Neural progenitor cell (in vitro differentiated cells): ENCODE measurements at regions not wholly inside any gene's neighbourhood (a gene's known extent, or its start where the extent isn't known, plus 50 kb on each side); places are given as distances from the start of the nearest gene placed in this dataset.
A peak's percentile ranks its signal among the peaks of the same experiment; 100 is the strongest.

Experiments
- DNase-seq: peaks from one replicate; pipeline ENCODE4 v3.0.0-alpha.2; 2016; ENCODE audit warnings: low spot score
- H2AFZ ChIP-seq: fragments of 200-600 bp; sonication (generic); replicated peaks from 2 replicates; pipeline ENCODE4 v1.6.1; 2016; ENCODE audit warnings: antibody characterized with exemption
- H3F3A ChIP-seq: fragments of 200-600 bp; sonication (generic); 2 replicates; pipeline ENCODE4 v1.6.1; 2016; ENCODE audit warnings: antibody characterized with exemption, low read depth
- H3K27ac ChIP-seq: fragments of 200-600 bp; sonication (generic); 2 replicates; pipeline ENCODE4 v1.5.1; 2016; ENCODE audit warnings: mild to moderate bottlenecking
- H3K27me3 ChIP-seq: fragments of 200-600 bp; sonication (generic); 2 replicates; pipeline ENCODE4 v1.6.1; 2016; ENCODE audit warnings: mild to moderate bottlenecking, moderate library complexity
- H3K36me3 ChIP-seq: fragments of 200-600 bp; sonication (generic); 2 replicates; pipeline ENCODE4 v1.5.1; 2016
- H3K4me1 ChIP-seq: fragments of 200-600 bp; sonication (generic); 2 replicates; pipeline ENCODE4 v1.6.1; 2016; ENCODE audit warnings: mixed run types
- H3K4me2 ChIP-seq: fragments of 200-600 bp; sonication (generic); 2 replicates; pipeline ENCODE4 v1.6.1; 2016
- H3K4me3 ChIP-seq: fragments of 200-600 bp; sonication (generic); 2 replicates; pipeline ENCODE4 v1.5.1; 2016
- H3K79me2 ChIP-seq: fragments of 200-600 bp; sonication (generic); 2 replicates; pipeline ENCODE4 v1.6.1; 2016; ENCODE audit warnings: low read depth
- H3K9ac ChIP-seq: fragments of 200-600 bp; sonication (generic); 2 replicates; pipeline ENCODE4 v1.6.1; 2016
- H3K9me3 ChIP-seq: fragments of 200-600 bp; sonication (generic); 2 replicates; pipeline ENCODE4 v1.5.1; 2016; ENCODE audit warnings: low read depth
- H4K20me1 ChIP-seq: fragments of 200-600 bp; sonication (generic); 2 replicates; pipeline ENCODE4 v1.6.1; 2016; ENCODE audit warnings: low read depth
- H3K27ac Mint-ChIP-seq: 3 replicates; pipeline ENCODE4 v1.8.0; 2021; ENCODE audit warnings: mixed read lengths
- H3K27me3 Mint-ChIP-seq: 2 replicates; pipeline ENCODE4 v1.8.0; 2022; ENCODE audit warnings: low read depth, mild to moderate bottlenecking, inconsistent platforms, moderate library complexity, mixed read lengths; ENCODE audit not compliant: insufficient read depth
- H3K36me3 Mint-ChIP-seq: 3 replicates; pipeline ENCODE4 v1.8.0; 2021; ENCODE audit warnings: mixed read lengths
- H3K4me1 Mint-ChIP-seq: 3 replicates; pipeline ENCODE4 v1.8.0; 2021; ENCODE audit warnings: mixed read lengths
- H3K4me3 Mint-ChIP-seq: 3 replicates; pipeline ENCODE4 v1.8.0; 2021; ENCODE audit warnings: mild to moderate bottlenecking, moderate library complexity, mixed read lengths
- H3K9me3 Mint-ChIP-seq: 3 replicates; pipeline ENCODE4 v1.8.0; 2020; ENCODE audit warnings: mixed read lengths
- EZH2 ChIP-seq: fragments of 200-600 bp; sonication (generic); IDR thresholded peaks from 2 replicates; pipeline ENCODE4 v1.6.1; 2017; ENCODE audit warnings: antibody characterized with exemption, mild to moderate bottlenecking, moderate library complexity
- EZH2phosphoT487 ChIP-seq: fragments of 200-600 bp; sonication (generic); IDR thresholded peaks from 2 replicates; pipeline ENCODE4 v1.6.1; 2017; ENCODE audit warnings: antibody characterized with exemption
- TF ChIP-seq, protein P1 (sequence below): fragments of 200-600 bp; sonication (generic); IDR thresholded peaks from 2 replicates; pipeline ENCODE4 v1.5.1; 2017; ENCODE audit warnings: antibody characterized with exemption, mild to moderate bottlenecking

DNA sequence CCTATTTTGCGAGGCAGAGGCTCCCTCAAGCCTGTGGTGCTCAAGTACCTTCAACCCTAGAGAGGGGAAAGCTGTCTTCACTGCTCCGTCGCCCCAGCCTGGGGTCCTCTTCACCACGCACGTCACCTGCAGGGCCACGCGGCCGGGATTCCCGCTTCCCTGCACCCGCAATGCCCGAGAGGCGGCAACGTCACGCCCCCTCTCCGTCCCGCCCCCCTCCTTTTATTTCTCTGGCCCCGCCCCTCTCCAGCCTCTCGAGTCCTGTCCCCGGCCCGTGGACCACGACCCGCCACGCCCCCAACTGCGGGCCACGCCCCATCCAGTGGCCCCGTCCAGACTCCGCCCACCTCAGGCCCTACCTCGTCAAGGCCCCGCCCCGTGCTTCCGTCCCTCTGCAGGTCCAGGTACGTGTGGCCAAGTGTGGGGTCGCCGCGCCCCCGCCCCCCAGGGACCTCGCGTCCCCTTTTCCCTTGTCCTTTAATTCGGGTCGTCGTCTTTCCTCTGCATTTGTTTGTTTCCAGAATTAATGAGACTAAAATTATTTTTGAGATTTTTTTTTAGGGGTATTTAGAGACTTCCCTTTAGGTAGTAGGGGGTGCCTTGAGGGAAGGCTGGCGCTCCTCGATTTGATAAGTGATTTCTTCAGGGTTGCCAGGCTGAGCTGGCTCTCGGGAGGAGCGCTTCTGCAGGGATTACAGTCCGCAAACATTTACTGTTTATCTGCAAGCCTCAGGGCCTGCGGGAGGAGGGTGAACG lies 69.8 kb upstream of the BAIAP2L1 start:
- H2AFZ ChIP-seq: peak overlapping the region; percentile 71
- H3K27me3 Mint-ChIP-seq: peaks cover 16% of the 10 kb centered on the region
- H3K36me3 Mint-ChIP-seq: no peaks in the 10 kb centered on the region
- H3K79me2 ChIP-seq: no peaks in the 10 kb centered on the region
- H3K9me3 ChIP-seq: no peaks in the 10 kb centered on the region
- H3K4me1 ChIP-seq: no peaks in the 10 kb centered on the region
- peak overlapping the region; percentile 51 for H3K4me3 ChIP-seq
- H3K27ac ChIP-seq: no peak overlapping the region
- H3K4me2 ChIP-seq: peak overlapping the region; percentile 85
- no peaks in the 10 kb centered on the region for H3F3A ChIP-seq
- TF ChIP-seq, protein P1, sequence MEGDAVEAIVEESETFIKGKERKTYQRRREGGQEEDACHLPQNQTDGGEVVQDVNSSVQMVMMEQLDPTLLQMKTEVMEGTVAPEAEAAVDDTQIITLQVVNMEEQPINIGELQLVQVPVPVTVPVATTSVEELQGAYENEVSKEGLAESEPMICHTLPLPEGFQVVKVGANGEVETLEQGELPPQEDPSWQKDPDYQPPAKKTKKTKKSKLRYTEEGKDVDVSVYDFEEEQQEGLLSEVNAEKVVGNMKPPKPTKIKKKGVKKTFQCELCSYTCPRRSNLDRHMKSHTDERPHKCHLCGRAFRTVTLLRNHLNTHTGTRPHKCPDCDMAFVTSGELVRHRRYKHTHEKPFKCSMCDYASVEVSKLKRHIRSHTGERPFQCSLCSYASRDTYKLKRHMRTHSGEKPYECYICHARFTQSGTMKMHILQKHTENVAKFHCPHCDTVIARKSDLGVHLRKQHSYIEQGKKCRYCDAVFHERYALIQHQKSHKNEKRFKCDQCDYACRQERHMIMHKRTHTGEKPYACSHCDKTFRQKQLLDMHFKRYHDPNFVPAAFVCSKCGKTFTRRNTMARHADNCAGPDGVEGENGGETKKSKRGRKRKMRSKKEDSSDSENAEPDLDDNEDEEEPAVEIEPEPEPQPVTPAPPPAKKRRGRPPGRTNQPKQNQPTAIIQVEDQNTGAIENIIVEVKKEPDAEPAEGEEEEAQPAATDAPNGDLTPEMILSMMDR: no peak
- TF ChIP-seq EZH2phosphoT487: no peak
- TF ChIP-seq EZH2: no peak
- H3K9ac ChIP-seq: no peak overlapping the region
- DNase-seq: peak; percentile 85
- H3K27ac Mint-ChIP-seq: no peak overlapping the region
- no peaks in the 10 kb centered on the region for H4K20me1 ChIP-seq
- peaks cover 3% of the 10 kb centered on the region for H3K4me1 Mint-ChIP-seq
- peak overlapping the region; percentile 69 for H3K4me3 Mint-ChIP-seq
- H3K36me3 ChIP-seq: no peaks in the 10 kb centered on the region
- H3K27me3 ChIP-seq: peaks cover 22% of the 10 kb centered on the region
- H3K9me3 Mint-ChIP-seq: no peaks in the 10 kb centered on the region

DNA sequence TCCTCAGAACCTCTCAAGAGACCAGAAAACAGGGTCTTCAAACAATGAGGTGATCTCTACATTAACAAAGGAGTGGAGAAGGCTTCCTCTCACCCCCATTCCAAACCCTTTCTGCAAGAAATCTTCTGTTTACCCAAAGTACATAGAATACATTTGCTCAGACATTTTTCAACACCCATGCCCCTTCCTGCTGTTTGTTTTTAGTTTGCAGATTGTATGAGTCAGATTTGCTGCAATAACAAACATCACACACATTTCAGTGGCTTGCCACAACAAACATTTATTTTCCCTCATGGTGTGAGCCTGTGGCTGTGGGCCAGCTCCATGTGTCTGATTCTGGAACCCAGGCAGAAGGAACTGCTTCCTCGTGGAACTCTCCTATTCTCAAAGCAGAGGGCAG lies 68.2 kb upstream of the BAIAP2L1 start:
- no peak overlapping the region for H3K27ac ChIP-seq
- no peak for DNase-seq
- H2AFZ ChIP-seq: no peak overlapping the region
- no peak overlapping the region for H3K9ac ChIP-seq
- Mint-ChIP-seq H3K4me3 (no peak overlapping the region), H3K36me3 (no peaks in the 10 kb centered on the region), H3K9me3 (no peaks in the 10 kb centered on the region), H3K27me3 (peaks cover 16% of the 10 kb centered on the region), H3K27ac (no peak overlapping the region), H3K4me1 (peaks cover 3% of the 10 kb centered on the region)
- H3K4me3 ChIP-seq: no peak overlapping the region
- no peaks in the 10 kb centered on the region for H3F3A ChIP-seq
- H3K9me3 ChIP-seq: no peaks in the 10 kb centered on the region
- H3K79me2 ChIP-seq: no peaks in the 10 kb centered on the region
- H3K27me3 ChIP-seq: peaks cover 22% of the 10 kb centered on the region
- no peaks in the 10 kb centered on the region for H3K4me1 ChIP-seq
- H4K20me1 ChIP-seq: no peaks in the 10 kb centered on the region
- TF ChIP-seq EZH2phosphoT487 (no peak), EZH2 (no peak)
- TF ChIP-seq, protein P1: no peak
- H3K4me2 ChIP-seq: no peak overlapping the region
- no peaks in the 10 kb centered on the region for H3K36me3 ChIP-seq

DNA sequence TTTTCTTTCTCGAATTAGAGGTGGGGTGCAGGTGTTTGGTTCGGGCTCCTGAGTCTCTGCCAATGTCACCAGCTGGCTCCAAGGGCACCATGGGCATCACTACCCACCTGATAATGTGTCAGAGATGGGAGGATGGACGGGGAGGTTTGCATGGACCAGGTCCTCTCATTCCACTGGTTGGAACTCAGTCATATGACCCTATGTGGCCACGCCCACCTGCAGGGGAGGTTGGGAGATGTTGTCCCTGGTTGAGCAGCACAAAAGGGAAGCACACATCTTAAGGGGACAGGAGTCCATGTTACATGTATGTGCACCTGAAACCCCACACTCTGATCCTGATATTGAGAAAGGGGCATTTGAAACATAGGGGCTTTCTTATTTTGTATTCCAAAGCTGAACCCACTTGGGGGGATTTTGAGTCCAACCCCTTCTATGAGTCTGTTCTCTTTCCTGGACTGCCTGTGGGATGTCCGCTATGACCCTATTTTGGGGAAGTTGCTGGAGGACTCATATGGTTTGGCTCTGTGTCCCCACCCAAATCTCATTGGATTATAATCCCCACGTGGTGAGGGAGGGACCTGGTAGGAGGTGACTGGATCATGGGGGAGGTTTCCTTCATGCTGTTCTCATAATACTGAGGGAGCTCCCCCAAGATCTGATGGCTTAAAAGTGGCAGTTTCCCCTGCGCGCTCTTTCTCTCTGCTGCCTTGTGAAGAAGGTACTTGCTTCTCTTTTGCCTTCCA lies 66.9 kb upstream of the BAIAP2L1 start:
- H3K4me1 Mint-ChIP-seq: peaks cover 3% of the 10 kb centered on the region
- Histone ChIP-seq H3K27me3 (peaks cover 22% of the 10 kb centered on the region), H3F3A (no peaks in the 10 kb centered on the region), H3K79me2 (no peaks in the 10 kb centered on the region), H3K4me3 (no peak overlapping the region), H3K4me1 (no peaks in the 10 kb centered on the region), H3K9ac (no peak overlapping the region), H3K27ac (no peak overlapping the region), H3K36me3 (no peaks in the 10 kb centered on the region), H4K20me1 (no peaks in the 10 kb centered on the region), H3K9me3 (no peaks in the 10 kb centered on the region), H2AFZ (no peak overlapping the region), H3K4me2 (no peak overlapping the region)
- no peak for TF ChIP-seq EZH2phosphoT487
- H3K9me3 Mint-ChIP-seq: no peaks in the 10 kb centered on the region
- no peak overlapping the region for H3K27ac Mint-ChIP-seq
- no peaks in the 10 kb centered on the region for H3K36me3 Mint-ChIP-seq
- H3K27me3 Mint-ChIP-seq: peaks cover 18% of the 10 kb centered on the region
- no peak for DNase-seq
- no peak overlapping the region for H3K4me3 Mint-ChIP-seq

DNA sequence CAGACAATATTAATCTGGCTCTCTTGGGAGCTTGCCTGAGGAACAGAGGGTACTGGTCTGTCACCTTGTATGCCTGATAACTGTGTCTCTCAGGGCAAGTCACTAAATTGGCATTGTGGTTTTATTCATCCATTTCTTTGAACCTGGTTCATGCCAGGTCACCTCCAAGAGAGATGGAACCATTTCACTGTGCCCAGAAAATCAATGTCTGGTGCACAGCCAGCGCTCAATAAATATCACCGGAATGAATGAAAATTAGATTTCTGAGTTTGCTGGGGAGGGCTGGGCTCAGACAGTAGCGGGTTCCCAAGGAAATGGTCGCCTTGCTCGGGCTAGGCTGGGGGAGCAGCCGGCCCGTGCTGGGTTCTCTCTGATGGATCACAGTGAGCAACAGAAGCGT lies 64.1 kb upstream of the BAIAP2L1 start:
- H3K27me3 ChIP-seq: peaks cover 12% of the 10 kb centered on the region
- H3K79me2 ChIP-seq: no peaks in the 10 kb centered on the region
- Mint-ChIP-seq H3K36me3 (no peaks in the 10 kb centered on the region), H3K4me1 (no peaks in the 10 kb centered on the region), H3K27me3 (peaks cover 9% of the 10 kb centered on the region), H3K27ac (no peak overlapping the region), H3K9me3 (no peaks in the 10 kb centered on the region), H3K4me3 (no peak overlapping the region)
- H3K36me3 ChIP-seq: no peaks in the 10 kb centered on the region
- H3K4me1 ChIP-seq: no peaks in the 10 kb centered on the region
- H3K9me3 ChIP-seq: no peaks in the 10 kb centered on the region
- no peak overlapping the region for H3K27ac ChIP-seq
- no peak overlapping the region for H2AFZ ChIP-seq
- TF ChIP-seq, protein P1: no peak
- TF ChIP-seq EZH2phosphoT487: no peak
- TF ChIP-seq EZH2: no peak
- no peak overlapping the region for H3K4me2 ChIP-seq
- H3K4me3 ChIP-seq: no peak overlapping the region
- no peak overlapping the region for H3K9ac ChIP-seq
- no peaks in the 10 kb centered on the region for H4K20me1 ChIP-seq
- no peaks in the 10 kb centered on the region for H3F3A ChIP-seq
- DNase-seq: no peak
